PC-9 (cell line): ENCODE measurements at regions not wholly inside any gene's neighbourhood (a gene's known extent, or its start where the extent isn't known, plus 50 kb on each side); places are given as distances from the start of the nearest gene placed in this dataset.

Experiments
- BruUV-seq: library from RNA; stranded (reverse); fragments of 400-500 nt; replicated peaks from 2 replicates; lab custom pipeline; 2021; lab: Mats Ljungman, UMichigan
- CTCF ChIA-PET: fragments of 300-600 bp; sonication (Branson Sonifier 250); formaldehyde crosslinking; loops from one replicate; lab custom pipeline; 2022; ENCODE audit warnings: antibody characterized with exemption; lab: Charles Lee
- POLR2A ChIA-PET: fragments of 300-600 bp; sonication (Branson Sonifier 250); formaldehyde crosslinking; loops from one replicate; lab custom pipeline; 2022; ENCODE audit warnings: antibody characterized with exemption; ENCODE audit not compliant: unreplicated experiment; lab: Charles Lee
- DNase-seq, 2 experiments: peaks; one replicate each; pipeline versions ENCODE4 v3.0.0 to v3.0.0-alpha.2; 2015 to 2022; ENCODE audit warnings: mixed read lengths in 1 of 2
- H2AFZ ChIP-seq: fragments of 200-600 bp; sonication (generic); 2 replicates; pipeline ENCODE4 v1.8.1; 2017; ENCODE audit warnings: antibody characterized with exemption
- H3F3A ChIP-seq: fragments of 200-600 bp; sonication (generic); 2 replicates; pipeline ENCODE4 v1.8.1; 2017; ENCODE audit warnings: antibody characterized with exemption, mild to moderate bottlenecking, low read depth; ENCODE audit not compliant: insufficient read depth
- H3K27ac ChIP-seq: fragments of 200-600 bp; sonication (generic); 2 replicates; pipeline ENCODE4 v1.6.1; 2016; ENCODE audit warnings: mixed run types
- H3K27me3 ChIP-seq: fragments of 200-600 bp; sonication (generic); 2 replicates; pipeline ENCODE4 v1.6.1; 2016; ENCODE audit warnings: low read depth, mixed run types; ENCODE audit not compliant: insufficient read depth
- H3K36me3 ChIP-seq: fragments of 200-600 bp; sonication (generic); 2 replicates; pipeline ENCODE4 v1.6.1; 2016; ENCODE audit warnings: low read depth, mixed run types
- H3K4me1 ChIP-seq: fragments of 200-600 bp; sonication (generic); replicated peaks from 2 replicates; pipeline ENCODE4 v1.6.1; 2016; ENCODE audit warnings: mixed run types; ENCODE audit not compliant: insufficient read depth
- H3K4me2 ChIP-seq: fragments of 200-600 bp; sonication (generic); 2 replicates; pipeline ENCODE4 v1.6.1; 2017; ENCODE audit warnings: mixed run types
- H3K4me3 ChIP-seq: fragments of 200-600 bp; sonication (generic); 2 replicates; pipeline ENCODE4 v1.6.1; 2016; ENCODE audit warnings: mixed run types
- H3K79me2 ChIP-seq: fragments of 200-600 bp; sonication (generic); 2 replicates; pipeline ENCODE4 v1.6.1; 2017; ENCODE audit warnings: low read depth, mixed run types
- H3K9me2 ChIP-seq: fragments of 200-600 bp; sonication (generic); 2 replicates; pipeline ENCODE4 v1.8.1; 2017; ENCODE audit warnings: mild to moderate bottlenecking; ENCODE audit not compliant: insufficient read depth
- H3K9me3 ChIP-seq: fragments of 200-600 bp; sonication (generic); 2 replicates; pipeline ENCODE4 v1.8.1; 2016; ENCODE audit warnings: low read depth; ENCODE audit not compliant: insufficient read depth
- H4K20me1 ChIP-seq: fragments of 200-600 bp; sonication (generic); 2 replicates; pipeline ENCODE4 v1.8.1; 2017; ENCODE audit not compliant: insufficient read depth
- CTCF ChIP-seq: fragments of 200-600 bp; sonication (generic); conservative IDR thresholded peaks from 2 replicates; pipeline ENCODE4 v1.6.1; 2017; ENCODE audit warnings: mixed run types, antibody characterized with exemption, mild to moderate bottlenecking, moderate library complexity
- EZH2 ChIP-seq: fragments of 200-600 bp; sonication (generic); IDR thresholded peaks from 2 replicates; pipeline ENCODE4 v1.8.0; 2017; ENCODE audit warnings: antibody characterized with exemption, low read depth
- intact Hi-C: fragments of 100-400 bp; cut with micrococcal nuclease; formaldehyde crosslinking; loops from one replicate; pipeline ENCODE4 v1.10.0; 2022; ENCODE audit not compliant: unreplicated experiment

DNA sequence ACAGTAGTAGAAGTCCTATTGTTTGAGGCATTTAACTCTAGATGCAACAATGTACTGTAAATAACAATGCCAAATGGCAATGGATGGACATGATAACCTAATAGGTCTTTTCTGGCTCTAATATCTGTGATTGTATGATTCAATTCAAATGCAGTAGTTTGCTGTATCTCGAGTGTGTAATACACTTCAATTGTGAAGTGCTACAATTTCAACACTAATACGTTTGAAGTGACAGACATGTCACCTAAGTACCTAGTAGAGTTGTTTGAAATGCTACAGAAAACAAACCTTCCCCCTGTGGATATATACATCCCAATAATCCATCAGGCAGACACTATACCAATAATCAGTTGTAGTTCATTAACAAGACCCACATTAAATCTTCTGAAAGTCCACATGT lies 305.9 kb upstream of the ITGA1 start:
- TF ChIP-seq CTCF (no peak), EZH2 (no peak)
- CTCF ChIA-PET: no interaction called here

DNA sequence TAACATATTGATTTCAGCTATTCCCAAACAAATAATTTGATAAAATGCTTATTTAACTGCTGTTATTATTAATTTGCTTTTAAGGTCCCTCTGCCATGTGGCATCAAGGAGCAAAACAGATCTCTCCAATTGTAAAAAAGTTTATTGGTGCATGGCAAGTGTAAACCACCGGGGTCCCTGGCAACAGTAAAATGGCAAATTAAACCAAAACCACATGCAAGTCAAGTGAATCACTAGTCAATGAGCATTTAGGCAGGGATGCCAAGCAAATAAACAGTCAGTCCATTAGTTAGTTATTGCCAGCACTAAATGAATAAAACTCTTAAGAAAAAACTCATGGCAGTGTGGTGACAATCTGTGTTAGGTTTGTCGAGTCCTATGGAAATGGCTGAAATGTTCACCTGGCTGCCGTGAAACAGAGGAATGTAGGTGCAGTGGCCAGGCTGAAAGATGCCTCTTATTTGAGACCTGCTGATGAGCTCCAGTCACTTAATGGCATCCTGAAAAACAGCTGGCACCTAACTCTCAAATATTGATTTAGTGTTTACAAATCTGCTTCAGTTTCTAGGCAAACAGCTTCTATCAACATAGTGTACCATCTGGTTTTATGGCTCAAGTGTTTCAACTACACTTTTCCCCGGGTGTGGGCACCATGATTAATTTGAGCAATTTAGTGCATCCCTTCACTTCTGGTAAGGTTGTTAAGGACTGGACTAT lies 296.5 kb upstream of the ITGA1 start:
- TF ChIP-seq CTCF (no peak), EZH2 (no peak)
- H3K4me3 ChIP-seq: no peak overlapping the region
- H4K20me1 ChIP-seq: no peaks in the 10 kb centered on the region
- H3K79me2 ChIP-seq: no peaks in the 10 kb centered on the region
- ChIA-PET CTCF (no interaction called here), POLR2A (no interaction called here)
- BruUV-seq: no TSS peak
- no peak overlapping the region for H2AFZ ChIP-seq
- H3K27me3 ChIP-seq: no peaks in the 10 kb centered on the region
- DNase-seq: no peak
- no peaks in the 10 kb centered on the region for H3K36me3 ChIP-seq
- no peaks in the 10 kb centered on the region for H3F3A ChIP-seq
- H3K9me3 ChIP-seq: no peaks in the 10 kb centered on the region
- intact Hi-C loops: no loop called here
- no peak overlapping the region for H3K27ac ChIP-seq
- no peaks in the 10 kb centered on the region for H3K9me2 ChIP-seq
- H3K4me2 ChIP-seq: no peak overlapping the region
- H3K4me1 ChIP-seq: no peaks in the 10 kb centered on the region

More for the DNA sequence above, 305.9 kb upstream of the ITGA1 start:
- Histone ChIP-seq H3K9me2 (no peaks in the 10 kb centered on the region), H3K27me3 (no peaks in the 10 kb centered on the region), H2AFZ (no peak overlapping the region), H4K20me1 (no peaks in the 10 kb centered on the region), H3K27ac (no peak overlapping the region), H3K4me3 (no peak overlapping the region), H3K9me3 (no peaks in the 10 kb centered on the region), H3K36me3 (no peaks in the 10 kb centered on the region), H3K4me1 (no peaks in the 10 kb centered on the region), H3K4me2 (no peak overlapping the region), H3F3A (no peaks in the 10 kb centered on the region), H3K79me2 (no peaks in the 10 kb centered on the region)
- intact Hi-C loops: no loop called here
- BruUV-seq: no TSS peak
- POLR2A ChIA-PET: no interaction called here
- no peak for DNase-seq

GRCh38 chr5:52491818-52492217 lies 295.9 kb upstream of the ITGA1 start:
- ChIA-PET POLR2A (no interaction called here), CTCF (no interaction called here)
- Histone ChIP-seq H3K9me2 (no peaks in the 10 kb centered on the region), H3K27me3 (no peaks in the 10 kb centered on the region), H3K79me2 (no peaks in the 10 kb centered on the region), H3F3A (no peaks in the 10 kb centered on the region), H2AFZ (no peak overlapping the region), H3K4me1 (no peaks in the 10 kb centered on the region), H3K4me2 (no peak overlapping the region), H3K36me3 (no peaks in the 10 kb centered on the region), H4K20me1 (no peaks in the 10 kb centered on the region), H3K9me3 (no peaks in the 10 kb centered on the region), H3K4me3 (no peak overlapping the region), H3K27ac (no peak overlapping the region)
- no TSS peak for BruUV-seq
- intact Hi-C loops: no loop called here
- DNase-seq: no peak
- TF ChIP-seq CTCF: no peak
- TF ChIP-seq EZH2: no peak
